Left hindlimb (tissue), 1 donor: ENCODE measurements at regions not wholly inside any gene's neighbourhood (a gene's known extent, or its start where the extent isn't known, plus 50 kb on each side); places are given as distances from the start of the nearest gene placed in this dataset.
"Not testable (repeated sequence)": the region's sequence is repeated elsewhere in the genome, so short reads cannot be mapped to it uniquely, and the experiment has no call there.

Source experiments
- DNase-seq: peaks from one replicate; pipeline ENCODE4 v3.0.0-alpha.2; 2018

DNA sequence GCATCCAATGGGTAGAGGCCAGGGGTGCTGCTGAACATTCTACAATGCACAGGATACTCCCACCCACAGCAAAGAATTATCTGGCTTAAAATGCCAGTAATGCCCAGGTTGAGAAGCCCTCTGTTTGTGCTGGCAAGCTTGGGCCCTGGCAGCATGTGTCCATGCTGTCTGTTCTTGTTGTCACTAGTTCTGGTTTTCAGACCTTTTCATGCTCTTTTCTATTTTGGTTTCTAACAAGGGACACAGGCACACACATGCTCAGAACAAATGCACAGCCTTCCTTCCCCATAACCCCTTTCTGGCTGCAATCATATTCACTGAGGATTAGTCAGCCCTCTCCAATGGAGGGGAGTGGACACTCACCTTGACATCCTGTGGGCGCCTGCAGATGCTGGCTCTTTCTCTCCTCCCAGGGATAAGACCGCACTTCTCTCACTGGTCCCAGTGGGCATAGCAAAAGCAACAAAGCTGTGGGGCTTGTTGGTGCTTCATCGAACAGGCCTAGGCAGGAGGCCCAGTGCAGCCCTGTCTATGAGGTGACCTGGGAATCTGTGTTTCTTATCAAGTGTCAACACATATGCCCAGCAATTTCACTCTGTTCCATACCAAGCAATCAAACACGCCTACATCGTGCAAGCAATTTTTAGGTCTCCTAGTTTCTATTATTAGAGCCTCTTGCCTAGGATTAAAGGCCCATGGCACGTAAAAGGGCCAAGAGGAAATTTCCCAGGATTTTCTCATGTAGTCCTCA, 271.1 kb upstream of the CCL2 start:
- no peak for DNase-seq

DNA sequence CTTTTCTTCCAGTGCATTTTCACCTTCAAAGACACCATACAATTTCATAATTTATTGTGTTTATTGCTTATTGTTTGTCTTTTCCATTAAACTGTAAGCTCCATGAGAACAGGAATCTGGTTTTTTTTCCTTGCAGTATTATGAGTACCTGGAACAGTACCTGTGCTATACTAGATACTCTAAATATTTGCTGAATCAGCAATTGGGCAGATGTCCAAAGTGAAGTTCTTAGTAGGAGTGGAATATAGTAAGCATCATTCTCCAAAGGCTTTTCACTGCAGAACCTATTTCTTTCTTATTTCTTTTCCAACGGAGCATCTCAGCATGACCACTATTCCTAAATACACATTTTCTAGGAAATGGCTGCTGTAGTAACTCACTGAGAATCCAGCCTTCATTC, 269.0 kb upstream of the CCL2 start:
- DNase-seq: no peak

DNA sequence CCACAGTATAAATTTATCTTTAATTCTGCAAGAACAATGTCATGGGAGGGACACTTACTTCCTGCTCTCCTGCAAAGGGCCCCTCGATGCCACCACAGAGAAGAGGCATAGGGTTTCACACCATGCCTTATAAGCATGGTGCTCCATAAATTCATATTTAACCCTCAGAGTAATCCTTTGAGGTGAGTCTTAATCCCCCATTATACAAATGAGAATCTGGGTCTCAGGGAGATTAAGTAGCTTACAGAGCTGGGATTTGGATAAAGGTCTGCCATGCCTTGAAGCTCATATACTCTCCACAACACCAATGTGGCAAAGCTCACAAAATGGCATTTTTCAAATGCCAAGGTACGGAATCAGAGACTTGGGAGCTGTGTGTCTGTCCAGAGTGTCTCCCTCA, 268.5 kb upstream of the CCL2 start:
- DNase-seq: no peak

DNA sequence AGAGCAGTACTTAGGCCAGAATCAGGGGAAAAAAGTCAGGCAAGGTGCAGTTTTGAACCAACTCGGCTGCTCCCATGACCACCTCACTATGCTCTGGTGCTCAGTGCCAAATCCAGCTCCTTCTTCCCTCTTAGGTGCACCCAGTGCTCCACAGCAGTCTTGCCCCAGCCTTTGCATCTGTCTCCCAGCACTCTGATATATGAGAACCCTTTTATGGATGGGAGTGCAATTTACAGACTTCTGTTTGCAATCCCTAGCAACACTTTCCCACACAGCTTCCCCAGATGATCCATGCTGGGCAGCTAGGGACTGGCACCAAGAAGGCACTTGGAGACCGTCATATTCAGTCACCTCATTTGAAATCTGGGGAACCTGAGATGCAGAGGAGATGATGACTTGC, 267.9 kb upstream of the CCL2 start:
- no peak for DNase-seq

DNA sequence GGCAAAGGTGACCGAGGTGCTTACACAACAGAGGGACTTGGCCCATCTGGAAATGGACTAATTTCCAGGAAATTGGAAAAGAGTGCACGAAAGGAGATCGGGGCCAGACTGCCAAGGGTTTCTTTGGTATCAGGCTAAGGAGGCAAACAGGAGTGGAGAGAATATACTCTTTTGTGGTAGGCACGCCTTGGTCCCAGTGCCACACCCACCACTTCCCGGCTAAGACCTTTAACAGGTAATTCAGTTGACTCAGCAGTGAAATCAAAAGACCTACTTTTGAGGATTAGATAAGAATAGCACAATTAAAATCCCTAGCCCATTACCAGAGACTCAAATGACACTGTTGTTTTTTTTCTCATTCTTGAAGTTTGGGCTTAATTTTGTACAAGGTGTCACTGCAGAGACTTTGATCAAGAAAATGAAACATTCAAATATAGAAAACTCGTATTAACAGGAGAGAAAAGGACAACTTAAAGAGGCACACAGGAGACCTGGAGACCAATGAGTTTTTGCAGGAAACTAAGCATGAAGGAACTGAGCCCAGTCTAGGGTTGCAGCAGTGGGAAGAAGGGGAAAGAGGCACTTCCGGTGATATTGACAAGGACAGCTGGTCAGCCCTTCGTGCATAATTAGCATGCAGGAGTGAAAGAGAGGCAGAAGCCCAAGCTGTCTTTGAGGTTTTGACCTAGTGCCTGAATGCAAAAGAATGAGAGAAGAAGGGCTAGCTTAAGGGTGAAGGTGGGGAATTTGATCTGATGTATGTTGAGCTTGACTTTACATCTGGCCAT, 265.5 kb upstream of the CCL2 start:
- DNase-seq: no peak

DNA sequence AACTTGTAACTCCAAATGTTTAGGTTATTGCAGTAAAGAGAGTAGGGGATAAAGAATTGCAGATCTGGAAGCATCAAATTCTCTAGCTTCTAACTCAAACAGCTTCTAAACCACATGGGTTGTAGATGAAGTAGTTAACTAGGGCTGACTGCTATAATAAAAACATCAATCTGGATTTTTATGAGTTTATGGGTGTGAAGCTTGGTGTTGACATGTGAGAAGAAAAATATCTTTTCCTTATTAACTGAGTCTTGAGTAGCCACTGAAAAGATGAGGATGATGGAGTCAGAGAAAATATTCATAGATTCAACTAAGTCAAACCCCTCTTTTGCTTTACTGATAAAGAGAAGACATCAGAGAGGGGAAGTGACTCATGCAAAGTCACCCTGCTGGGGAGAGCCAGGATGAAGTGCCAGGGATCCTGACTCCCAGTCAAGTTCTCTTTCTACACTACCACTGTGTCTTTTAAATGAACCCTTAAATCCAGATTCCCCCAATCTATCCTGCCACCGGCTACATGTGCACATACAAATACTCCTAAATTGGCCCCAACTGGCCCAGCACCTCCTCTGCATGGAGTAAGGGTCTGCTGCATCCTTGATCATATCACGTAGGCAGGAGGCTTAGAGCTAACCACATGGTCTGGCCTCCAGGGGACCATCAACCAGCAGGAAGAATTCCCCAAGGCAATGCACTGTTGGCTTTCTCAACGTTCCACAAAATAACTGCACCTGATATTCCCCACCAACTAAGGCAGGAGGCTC, 264.0 kb upstream of the CCL2 start:
- no peak for DNase-seq

DNA sequence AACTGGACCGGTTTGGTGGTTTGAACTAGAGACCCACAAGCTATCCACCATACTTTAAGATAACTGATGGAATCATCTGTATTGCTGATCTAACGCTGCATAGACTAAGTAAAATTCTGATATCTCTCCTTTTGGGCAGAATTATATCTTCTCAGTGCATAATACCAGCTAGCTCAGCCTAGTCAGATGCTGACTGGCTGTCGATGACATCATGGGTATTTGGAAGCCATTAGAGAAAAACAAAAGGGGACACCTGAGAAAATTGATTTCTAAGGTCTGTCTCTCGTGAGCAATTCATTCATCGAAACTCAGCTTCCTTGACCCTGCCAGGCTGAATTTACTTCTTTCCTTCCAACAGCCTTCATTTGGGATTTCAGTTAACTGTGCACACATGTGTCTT, 263.0 kb upstream of the CCL2 start:
- no peak for DNase-seq

DNA sequence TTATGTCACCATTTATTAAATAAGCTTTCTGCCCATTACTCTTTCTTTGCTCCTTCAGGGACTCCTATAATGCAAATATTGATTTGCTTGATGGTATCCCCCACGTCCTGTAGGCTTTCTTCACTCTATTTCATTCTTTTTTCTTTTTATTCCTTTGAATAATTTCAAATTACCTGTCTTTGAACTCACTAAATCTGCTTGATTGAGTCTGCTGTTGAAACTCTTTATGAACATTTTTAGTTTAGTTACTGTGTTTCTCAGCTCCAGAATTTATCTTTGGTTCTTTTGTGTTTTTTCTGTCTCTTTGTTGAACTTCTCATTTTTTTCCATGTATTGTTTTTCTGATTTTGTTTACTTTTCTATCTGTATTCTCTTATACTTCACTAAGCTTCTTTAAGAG, 254.4 kb upstream of the CCL2 start:
- no peak for DNase-seq

DNA sequence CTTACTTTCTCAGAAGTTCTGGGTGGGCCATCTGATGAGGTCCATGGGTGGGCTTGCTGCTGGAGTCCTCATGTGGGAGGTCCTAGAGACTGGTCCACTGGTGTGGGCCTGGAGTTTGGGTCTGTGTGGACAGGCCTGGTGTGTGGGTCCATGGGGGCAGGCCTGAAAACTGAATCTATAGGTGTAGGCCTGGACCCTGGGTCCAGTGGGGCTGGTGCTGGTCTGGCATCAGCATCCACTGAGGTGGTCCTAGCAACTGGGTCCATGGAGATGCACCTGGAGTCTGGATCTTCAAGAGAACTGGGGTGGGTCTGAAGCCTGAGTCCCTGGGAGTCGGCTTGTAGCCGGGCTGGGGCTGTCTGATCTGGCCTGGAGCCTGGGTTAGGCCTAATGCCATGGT, 253.8 kb upstream of the CCL2 start:
- DNase-seq: no peak

DNA sequence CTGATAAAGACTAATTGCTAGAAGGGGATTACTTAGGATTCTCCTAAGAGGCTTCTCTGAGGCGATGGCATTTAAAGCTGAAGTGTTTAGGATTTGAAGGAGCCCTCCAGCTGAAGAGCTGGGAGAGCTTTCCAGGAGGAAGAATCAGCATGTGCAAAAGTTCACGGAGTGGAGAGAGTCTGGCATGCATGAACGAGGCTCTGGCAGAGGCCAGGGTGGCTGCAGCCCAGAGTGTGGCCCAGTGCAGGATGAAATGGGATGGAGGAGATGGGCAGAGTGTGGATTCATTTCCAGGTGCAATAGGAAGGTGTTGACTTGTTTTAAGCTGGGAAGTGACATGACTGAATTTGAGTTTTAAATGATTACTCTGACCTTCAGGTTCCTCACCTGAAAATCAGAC, 249.0 kb upstream of the CCL2 start:
- no peak for DNase-seq

DNA sequence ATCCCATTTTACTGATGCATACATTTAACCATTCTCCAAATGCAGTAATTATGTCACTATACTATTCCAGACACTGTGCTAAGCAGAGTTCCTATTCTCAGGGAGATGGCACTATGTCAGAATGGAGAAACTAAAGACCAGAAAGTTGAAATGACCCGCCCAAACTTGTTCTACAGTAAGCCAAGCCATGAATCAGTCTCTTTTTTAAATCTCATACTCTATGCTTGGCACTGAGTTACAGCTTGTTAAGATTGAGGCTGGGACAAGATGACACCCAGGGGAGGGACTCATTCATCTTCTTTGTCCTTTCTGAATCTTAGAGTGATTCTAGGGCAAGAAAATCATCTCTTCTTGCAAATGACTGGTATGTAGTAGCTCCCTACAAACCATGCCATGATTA, 247.0 kb upstream of the CCL2 start:
- DNase-seq: no peak

DNA sequence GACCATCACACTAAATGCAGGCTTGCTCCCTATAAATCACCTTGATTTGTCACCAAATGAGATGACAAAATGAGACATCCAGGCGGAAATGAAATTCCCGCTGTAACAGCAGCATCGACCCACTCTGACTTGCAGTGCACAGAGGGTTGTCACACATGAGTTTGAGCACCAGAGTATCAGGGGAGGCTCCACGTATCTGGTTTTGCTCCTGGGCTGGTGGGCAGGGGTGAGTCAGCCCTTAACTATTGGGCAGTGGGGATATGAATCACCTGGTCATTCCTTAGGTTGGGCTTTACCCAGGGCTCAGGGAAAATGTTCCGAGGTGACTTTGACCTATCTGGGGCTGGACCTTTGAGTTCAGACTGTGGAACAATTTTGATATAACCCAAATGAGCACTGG, 245.2 kb upstream of the CCL2 start:
- no peak for DNase-seq

DNA sequence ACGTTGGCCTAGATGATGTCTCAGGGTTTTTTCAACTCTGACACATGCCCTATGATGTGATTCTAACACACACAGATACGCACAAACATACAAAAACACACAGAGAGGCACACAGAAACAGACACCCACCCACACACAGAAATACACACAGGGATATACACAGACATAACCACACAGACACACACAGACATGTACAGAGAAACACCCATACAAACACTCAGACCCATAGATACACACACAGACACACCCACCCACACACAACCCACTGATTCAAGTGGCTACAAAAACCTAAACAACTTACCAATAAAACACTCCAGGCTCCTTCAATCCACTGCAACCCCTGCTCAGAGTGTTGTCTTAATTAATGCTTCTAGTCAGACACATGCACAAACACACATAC, 244.6 kb upstream of the CCL2 start:
- DNase-seq: no peak

DNA sequence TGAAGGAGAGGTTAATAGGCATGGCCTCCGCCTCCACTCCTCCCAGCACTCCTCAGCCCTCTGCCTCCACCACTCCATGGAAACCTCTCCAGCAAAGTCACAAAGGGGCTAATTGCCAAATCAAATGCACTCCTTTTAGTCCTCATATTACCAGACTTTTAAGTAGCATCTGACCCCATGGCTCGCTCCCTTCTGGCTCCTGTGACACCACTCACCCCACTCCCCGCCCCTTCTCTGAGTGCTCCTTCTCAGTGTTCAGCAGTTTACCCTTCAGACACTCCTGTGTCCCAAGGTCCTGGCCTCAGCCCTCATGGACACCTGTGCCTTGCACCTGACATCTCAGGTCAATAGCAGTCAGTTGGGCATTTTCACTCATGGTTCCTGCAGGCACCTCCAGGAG, 243.5 kb upstream of the CCL2 start:
- DNase-seq: no peak

DNA sequence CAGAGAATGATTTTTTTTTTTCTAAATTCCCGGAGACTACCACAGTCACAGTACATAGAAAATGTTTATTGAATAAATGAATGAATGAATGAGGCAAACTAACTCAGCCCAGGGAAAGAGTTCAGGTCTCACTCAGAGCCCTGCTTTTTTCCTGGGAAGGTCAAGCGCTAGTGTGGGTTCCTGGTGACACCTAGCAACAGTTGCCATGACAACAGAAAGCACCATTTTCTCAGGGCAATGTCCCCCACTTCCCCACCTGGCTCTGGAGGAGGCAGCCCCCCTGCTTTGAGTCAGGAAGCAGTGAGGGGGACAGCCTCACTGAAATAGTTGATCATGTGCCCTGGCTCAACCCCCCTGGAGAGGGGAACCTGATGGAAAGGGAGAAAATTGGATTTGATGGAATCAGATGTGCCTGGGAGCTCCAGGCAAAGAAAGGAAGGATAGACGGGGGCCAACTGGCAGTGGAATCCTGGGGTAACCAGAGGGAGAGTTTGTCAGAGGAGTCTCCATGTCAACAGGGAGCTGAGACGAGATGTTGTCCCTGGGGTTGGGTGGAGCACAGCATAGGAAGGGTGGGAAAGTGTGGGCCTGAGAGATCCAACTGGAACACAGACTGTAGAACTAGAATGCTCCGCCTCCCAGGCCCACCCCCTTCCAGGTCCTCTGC, 242.2 kb upstream of the CCL2 start:
- DNase-seq: no peak

DNA sequence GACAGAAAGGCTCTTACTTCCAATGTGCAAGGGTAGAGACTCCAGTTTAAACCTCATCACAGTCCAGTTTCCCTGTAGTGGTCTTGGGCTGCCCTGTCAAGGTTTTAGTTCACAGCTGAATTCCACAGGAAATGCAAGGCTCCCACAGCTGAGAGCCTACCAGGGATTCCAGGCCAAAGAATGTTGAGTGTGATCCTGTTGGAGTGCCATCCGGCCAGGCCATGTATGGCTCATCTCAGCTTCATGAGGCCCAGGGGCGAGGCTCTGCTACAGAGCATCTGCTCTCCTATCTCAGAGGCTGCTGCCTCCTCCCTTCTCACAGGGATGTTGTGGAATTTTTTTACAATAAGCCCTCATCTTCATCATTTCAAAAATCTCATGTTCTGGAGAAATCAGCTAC, 239.8 kb upstream of the CCL2 start:
- no peak for DNase-seq

DNA sequence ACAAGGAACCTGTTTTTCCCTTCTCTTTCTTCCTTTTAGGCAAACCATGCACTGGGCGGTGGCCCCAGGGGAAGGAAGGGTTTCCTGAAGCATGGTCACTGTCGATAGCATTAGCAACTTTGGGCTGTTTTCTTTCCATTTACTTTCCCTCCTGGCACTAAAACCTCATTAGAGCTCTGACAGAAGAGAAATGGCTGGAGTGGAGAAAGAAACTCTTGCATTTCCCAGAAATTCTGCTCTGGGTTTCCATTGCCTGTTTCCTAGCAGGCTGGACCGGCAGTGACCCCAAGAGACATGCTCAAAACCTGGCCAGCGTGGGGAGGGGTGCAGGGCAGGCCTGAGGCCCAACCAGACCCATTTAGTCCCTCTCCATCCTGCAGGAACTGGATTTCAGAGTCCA, 230.7 kb upstream of the CCL2 start:
- DNase-seq: no peak

DNA sequence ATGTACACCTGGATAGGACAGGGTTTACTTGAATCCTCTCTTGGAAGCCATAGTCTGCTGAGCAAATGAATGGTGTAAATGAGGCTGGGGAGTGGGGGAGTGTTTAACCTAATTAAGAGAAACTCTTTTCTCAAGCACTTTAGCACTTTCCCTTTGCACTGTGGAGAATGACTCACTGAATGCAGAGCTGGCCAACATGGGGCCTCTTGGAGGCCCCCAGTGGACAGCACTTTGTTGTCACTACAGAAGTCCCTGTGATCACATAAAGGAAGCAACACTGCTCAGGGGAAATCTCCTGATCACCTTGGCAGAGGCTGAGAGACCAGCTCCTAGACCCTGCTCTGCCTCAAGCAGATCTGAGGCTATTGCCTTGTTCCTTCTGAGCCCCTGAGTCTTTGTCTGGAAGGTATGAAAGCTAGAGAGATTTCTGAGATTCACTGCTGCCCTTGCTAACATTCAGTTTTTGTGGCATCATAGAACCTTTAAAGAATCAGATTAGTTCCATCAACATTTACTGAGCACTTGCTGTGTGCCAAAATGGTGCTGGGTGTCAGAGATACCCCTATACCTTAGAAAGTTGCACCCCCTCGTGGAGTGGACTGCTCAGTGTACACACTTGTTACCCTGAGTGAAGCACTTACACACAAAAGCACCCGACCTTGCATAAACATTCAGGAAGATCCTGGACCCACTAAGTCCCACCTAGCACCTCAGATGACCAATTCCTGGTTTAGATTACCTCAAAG, 230.1 kb upstream of the CCL2 start:
- no peak for DNase-seq

DNA sequence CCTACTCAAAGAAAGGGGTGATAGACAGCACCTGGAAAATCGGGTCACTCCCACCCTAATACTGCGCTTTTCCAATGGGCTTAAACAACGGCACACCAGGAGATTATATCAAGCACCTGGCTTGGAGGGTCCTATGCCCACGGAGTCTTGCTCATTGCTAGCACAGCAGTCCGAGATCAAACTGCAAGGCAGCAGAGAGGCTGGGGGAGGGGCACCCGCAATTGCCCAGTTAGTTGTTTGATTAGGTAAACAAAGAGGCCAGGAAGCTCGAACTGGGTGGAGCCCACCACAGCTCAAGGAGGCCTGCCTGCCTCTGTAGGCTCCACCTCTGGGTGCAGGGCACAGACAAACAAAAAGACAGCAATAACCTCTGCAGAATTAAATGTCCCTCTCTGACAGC, 224.5 kb upstream of the CCL2 start:
- not testable (repeated sequence) for DNase-seq

DNA sequence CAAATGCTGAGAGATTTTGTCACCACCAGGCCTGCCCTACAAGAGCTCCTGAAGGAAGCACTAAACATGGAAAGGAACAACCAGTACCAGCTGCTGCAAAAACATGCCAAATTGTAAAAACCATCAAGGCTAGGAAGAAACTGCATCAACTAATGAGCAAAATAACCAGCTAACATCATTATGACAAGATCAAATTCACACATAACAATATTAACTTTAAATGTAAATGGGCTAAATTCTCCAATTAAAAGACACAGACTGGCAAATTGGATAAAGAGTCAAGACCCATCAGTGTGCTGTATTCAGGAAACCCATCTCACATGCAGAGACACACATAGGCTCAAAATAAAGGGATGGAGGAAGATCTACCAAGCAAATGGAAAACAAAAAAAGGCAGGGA, 222.8 kb upstream of the CCL2 start:
- not testable (repeated sequence) for DNase-seq

DNA sequence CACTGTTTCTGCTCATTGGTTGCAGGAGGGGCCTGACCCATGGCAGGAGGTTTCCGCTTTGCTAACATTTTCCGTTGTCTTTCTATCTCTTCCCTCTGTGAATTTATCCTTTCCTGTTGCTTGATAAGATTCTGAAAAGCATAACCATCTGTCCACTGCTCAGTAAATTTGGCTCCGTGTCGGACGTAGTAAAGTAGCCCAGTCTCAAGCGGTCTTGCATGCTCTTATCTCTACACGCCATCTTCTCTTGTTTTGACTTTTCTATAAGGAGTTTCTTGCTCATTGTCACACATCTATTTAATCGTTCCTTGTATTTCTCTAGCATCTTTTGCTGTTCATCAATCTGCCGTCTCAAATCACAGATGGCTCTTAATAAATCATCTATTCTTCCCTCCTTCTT, 216.3 kb upstream of the CCL2 start:
- not testable (repeated sequence) for DNase-seq

DNA sequence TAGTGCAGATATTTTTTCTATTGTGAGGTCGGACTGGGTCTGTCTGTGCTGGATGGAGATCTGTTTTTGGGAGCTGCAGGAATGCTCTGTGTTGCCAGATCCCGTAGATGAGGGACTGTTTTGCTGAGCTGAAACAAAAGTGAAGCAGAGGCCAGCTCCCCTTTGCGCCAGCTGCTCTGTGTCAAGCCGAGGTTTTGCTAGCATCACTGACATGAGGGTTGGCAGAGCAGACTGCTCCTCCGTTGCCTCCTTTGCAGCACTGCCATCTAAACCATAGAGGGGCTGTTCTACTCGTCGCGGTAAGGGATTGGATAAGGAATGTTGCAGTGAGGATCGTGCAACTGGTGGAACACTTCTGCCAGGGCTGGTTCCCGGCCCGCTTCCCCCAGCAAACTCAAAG, 215.9 kb upstream of the CCL2 start:
- not testable (repeated sequence) for DNase-seq
